Sigmoid colon (tissue), 6 donors: ENCODE measurements at regions not wholly inside any gene's neighbourhood (a gene's known extent, or its start where the extent isn't known, plus 50 kb on each side); places are given as distances from the start of the nearest gene placed in this dataset.

Experiments
- DNase-seq: peaks from one replicate; pipeline ENCODE4 v3.0.0-alpha.2; 2019
- H3K27ac ChIP-seq, 4 donors: fragments of 200-600 bp; sonication (generic); one replicate each; pipeline ENCODE4 v1.5.1; 2016 to 2019; ENCODE audit warnings: mild to moderate bottlenecking in 1 of 4
- H3K27me3 ChIP-seq, 3 donors: fragments of 200-600 bp; sonication (generic); one replicate each; pipeline ENCODE4 v1.5.1; 2019; ENCODE audit warnings: mild to moderate bottlenecking in 1 of 3
- H3K36me3 ChIP-seq, 4 donors: fragments of 200-600 bp; sonication (generic); one replicate each; pipeline ENCODE4 v1.5.1; 2016 to 2019
- H3K4me1 ChIP-seq, 4 donors: fragments of 200-600 bp; sonication (generic); one replicate each; pipeline ENCODE4 v1.5.1; 2017 to 2019
- H3K4me3 ChIP-seq, 4 donors: fragments of 200-600 bp; sonication (generic); one replicate each; pipeline ENCODE4 v1.5.1; 2017 to 2019; ENCODE audit warnings: mild to moderate bottlenecking in 2 of 4, moderate library complexity in 1 of 4
- H3K9me3 ChIP-seq, 4 donors: fragments of 200-600 bp in 3 of 4; sonication (generic) in 3 of 4; one replicate each; pipeline versions ENCODE4 v1.5.1 to v1.6.1; 2013 to 2019
- EP300 ChIP-seq, 4 donors: sonication (generic); formaldehyde crosslinking; IDR thresholded peaks; one replicate each; pipeline ENCODE4 v1.6.1; 2017; ENCODE audit warnings: antibody characterized with exemption in 4 of 4
- POLR2A ChIP-seq, 2 donors: fragments of 450-650 bp; IDR thresholded peaks; one replicate each; pipeline ENCODE4 v1.6.1; 2016; ENCODE audit warnings: antibody characterized with exemption in 2 of 2, mild to moderate bottlenecking in 2 of 2, moderate library complexity in 2 of 2
- POLR2AphosphoS5 ChIP-seq, 4 donors: sonication (generic); formaldehyde crosslinking; IDR thresholded peaks; one replicate each; pipeline ENCODE4 v1.6.1; 2017; ENCODE audit warnings: antibody characterized with exemption in 4 of 4
- WGBS, 2 donors: extraction: QIAGEN DNeasy Blood & Tissue Kit; methylation state at CpG; one replicate each; pipeline ENCODE4 v1.1.7; 2013; 5-methylcytosine and 5-hydroxymethylcytosine counted together
- intact Hi-C: fragments of 100-400 bp; cut with DNase I; formaldehyde crosslinking; loops from one replicate; pipeline ENCODE4 v1.15.1; 2023
- TF ChIP-seq, protein P1 (sequence below), 4 experiments: fragments of 450-650 bp in 3 of 4; fragments of 200-600 bp in 1 of 4; IDR thresholded peaks; one replicate each; pipeline ENCODE4 v1.5.1; 2016 to 2019; ENCODE audit warnings: antibody characterized with exemption in 4 of 4, mild to moderate bottlenecking in 3 of 4, moderate library complexity in 2 of 4
- donor health status: healthy with polysubstance abuse.
- donor health status: healthy.

DNA sequence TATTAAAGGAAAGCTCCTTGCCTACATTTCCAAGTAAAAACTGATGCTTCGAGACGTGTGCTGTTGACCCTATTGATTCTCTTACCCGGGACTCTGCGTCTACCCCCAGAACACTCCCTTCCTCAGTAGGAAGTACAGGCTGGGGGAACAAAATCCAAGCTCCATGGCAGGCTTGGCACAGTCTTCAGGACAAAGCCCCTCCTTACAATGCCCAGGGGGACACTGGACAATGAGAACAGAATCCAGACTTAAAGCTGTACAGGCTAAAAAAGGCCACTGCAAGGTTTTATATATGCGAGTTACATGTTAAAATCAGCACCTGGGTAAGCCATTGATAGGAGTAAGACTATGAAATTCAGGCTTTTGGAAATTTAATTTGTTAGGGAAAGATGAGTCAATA is 250.6 kb upstream of the DAPK1 start:
- H3K27me3 ChIP-seq, result no peaks in the 10 kb centered on the region
- 90 to 92% methylated on average over 5 of the region's 5 CpGs for WGBS, 2 donors
- no peak overlapping the region for H3K4me3 ChIP-seq
- TF ChIP-seq, protein P1, sequence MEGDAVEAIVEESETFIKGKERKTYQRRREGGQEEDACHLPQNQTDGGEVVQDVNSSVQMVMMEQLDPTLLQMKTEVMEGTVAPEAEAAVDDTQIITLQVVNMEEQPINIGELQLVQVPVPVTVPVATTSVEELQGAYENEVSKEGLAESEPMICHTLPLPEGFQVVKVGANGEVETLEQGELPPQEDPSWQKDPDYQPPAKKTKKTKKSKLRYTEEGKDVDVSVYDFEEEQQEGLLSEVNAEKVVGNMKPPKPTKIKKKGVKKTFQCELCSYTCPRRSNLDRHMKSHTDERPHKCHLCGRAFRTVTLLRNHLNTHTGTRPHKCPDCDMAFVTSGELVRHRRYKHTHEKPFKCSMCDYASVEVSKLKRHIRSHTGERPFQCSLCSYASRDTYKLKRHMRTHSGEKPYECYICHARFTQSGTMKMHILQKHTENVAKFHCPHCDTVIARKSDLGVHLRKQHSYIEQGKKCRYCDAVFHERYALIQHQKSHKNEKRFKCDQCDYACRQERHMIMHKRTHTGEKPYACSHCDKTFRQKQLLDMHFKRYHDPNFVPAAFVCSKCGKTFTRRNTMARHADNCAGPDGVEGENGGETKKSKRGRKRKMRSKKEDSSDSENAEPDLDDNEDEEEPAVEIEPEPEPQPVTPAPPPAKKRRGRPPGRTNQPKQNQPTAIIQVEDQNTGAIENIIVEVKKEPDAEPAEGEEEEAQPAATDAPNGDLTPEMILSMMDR (IDR thresholded peaks at IDR 0.05), result no peak
- TF ChIP-seq POLR2AphosphoS5 (IDR thresholded peaks at IDR 0.05) (no peak), EP300 (IDR thresholded peaks at IDR 0.05) (no peak), POLR2A (IDR thresholded peaks at IDR 0.05) (no peak)
- H3K4me1 ChIP-seq, result no peaks in the 10 kb centered on the region
- no peaks in the 10 kb centered on the region for H3K9me3 ChIP-seq
- intact Hi-C loops, result no loop called here
- DNase-seq, result no peak
- no peak overlapping the region for H3K27ac ChIP-seq
- H3K36me3 ChIP-seq, result no peaks in the 10 kb centered on the region

DNA sequence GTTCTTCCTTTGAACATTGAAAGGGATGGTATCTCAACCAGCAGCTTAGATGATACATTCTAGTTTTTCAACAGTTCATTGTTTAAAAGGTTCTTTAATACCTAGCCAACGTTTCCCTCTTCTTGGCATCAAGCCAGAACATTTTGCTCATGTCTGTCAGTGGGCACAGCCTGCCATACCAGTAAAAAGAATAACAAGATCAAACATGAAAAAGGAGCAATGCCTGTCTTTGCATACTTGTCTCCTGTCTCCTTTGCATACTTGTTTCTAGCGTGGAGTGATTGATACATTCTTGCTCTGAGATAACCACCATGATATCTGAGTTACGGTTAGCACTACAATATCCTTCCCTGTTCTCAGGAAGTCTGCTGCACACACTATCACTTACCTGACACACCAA is 248.6 kb upstream of the DAPK1 start:
- Histone ChIP-seq H3K4me3 (no peak overlapping the region), H3K9me3 (no peaks in the 10 kb centered on the region), H3K27me3 (no peaks in the 10 kb centered on the region), H3K27ac (no peak overlapping the region), H3K4me1 (no peaks in the 10 kb centered on the region), H3K36me3 (no peaks in the 10 kb centered on the region)
- intact Hi-C loops, result no loop called here
- DNase-seq, result no peak
- WGBS, 2 donors, result 56 to 66% methylated on average over 3 of the region's 3 CpGs
- TF ChIP-seq POLR2AphosphoS5 (IDR thresholded peaks at IDR 0.05) (no peak), POLR2A (IDR thresholded peaks at IDR 0.05) (no peak), EP300 (IDR thresholded peaks at IDR 0.05) (no peak)
- TF ChIP-seq, protein P1 (IDR thresholded peaks at IDR 0.05), result no peak

DNA sequence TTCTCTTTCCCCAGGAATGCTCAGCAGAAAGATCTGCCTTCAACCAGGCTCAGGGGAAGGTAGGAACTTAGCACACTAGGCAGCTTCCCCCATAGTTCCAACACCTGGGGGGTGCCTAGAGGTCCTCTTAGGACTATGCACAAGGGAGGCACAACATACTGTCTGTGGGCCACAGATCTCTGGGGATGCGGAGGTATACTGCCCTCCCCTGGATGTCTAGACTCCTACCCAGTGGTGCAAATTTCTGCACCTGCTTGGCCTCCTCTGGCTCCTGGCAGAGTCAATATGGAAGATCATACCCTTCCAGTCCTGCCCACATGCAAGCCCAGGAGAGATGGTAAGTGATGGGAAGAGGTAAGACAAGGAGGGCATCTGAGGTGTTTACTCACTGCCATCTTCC is 247.5 kb upstream of the DAPK1 start:
- intact Hi-C loops, result no loop called here
- TF ChIP-seq POLR2A (IDR thresholded peaks at IDR 0.05) (no peak), POLR2AphosphoS5 (IDR thresholded peaks at IDR 0.05) (no peak), EP300 (IDR thresholded peaks at IDR 0.05) (no peak)
- TF ChIP-seq, protein P1 (IDR thresholded peaks at IDR 0.05), result no peak
- Histone ChIP-seq H3K4me3 (no peak overlapping the region), H3K27ac (no peak overlapping the region), H3K36me3 (no peaks in the 10 kb centered on the region), H3K4me1 (peaks cover 0 to 4% (median 2%) of the 10 kb centered on the region in 4 donors), H3K9me3 (no peaks in the 10 kb centered on the region), H3K27me3 (no peaks in the 10 kb centered on the region)
- WGBS, 2 donors, result 88 to 96% methylated on average over 1 of the region's 1 CpG
- no peak for DNase-seq

DNA sequence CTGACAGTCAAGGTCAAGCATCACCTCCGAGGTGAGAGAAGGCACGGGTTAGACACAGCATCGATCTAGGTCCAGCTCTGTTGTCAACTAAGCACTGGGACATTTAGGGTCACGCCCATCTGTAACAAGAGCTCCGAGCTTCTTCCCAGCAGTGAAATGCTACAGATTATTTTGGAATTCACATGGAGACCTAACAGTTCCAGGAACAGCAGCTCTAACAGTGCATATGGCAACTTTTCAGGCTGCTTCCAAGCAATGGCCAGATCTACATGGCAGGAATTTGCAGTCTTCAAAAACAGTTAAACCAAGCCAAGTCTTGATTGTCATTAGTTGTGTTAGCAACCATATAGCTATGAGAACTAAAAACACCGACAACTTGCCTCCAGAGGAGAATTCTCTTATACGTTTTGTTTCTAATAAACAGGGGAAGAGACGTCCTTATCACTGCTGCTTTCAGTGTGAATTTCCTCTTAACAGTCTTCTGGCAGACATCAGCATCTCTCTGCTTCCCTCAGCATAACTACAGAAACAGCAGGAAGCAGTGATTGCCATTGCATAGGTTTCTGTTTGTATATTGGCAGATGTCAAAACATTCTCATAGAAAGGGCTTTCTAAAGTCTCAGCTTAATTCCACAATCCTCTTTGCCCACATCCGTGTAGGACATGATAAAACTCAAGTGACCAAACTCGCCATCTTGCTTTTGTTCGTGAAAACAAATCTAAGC is 242.1 kb upstream of the DAPK1 start:
- Histone ChIP-seq H3K36me3 (no peaks in the 10 kb centered on the region), H3K4me3 (no peak overlapping the region), H3K4me1 (peaks cover 0 to 10% (median 9%) of the 10 kb centered on the region in 4 donors), H3K9me3 (no peaks in the 10 kb centered on the region), H3K27ac (no peak overlapping the region), H3K27me3 (no peaks in the 10 kb centered on the region)
- no peak for DNase-seq
- no peak for TF ChIP-seq EP300 (IDR thresholded peaks at IDR 0.05)
- TF ChIP-seq, protein P1 (IDR thresholded peaks at IDR 0.05), result no peak
- no peak for TF ChIP-seq POLR2A (IDR thresholded peaks at IDR 0.05)
- TF ChIP-seq POLR2AphosphoS5 (IDR thresholded peaks at IDR 0.05), result no peak
- intact Hi-C loops, result no loop called here
- WGBS, 2 donors, result 65 to 69% methylated on average over 11 of the region's 11 CpGs

DNA sequence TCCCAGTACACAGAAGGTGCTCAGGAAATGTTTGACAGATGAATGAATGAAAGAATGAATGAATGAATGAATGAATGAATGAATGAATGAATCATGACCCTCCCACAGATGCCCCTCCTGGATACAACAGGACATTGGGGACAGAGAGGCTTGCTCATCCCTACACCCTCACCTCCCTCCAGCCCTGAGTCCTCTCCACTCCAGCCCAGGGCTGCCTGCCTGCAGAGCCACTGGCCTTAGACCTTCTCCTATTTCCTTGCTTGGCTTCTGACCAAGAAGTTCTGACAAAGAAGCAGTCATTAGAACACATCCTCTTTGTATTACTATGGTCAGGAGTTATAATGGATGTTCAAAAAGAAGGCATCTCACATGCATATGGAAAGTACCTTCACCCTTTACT is 240.7 kb upstream of the DAPK1 start:
- H3K4me1 ChIP-seq, result peaks cover 0 to 10% (median 9%) of the 10 kb centered on the region in 4 donors
- DNase-seq, result no peak
- H3K36me3 ChIP-seq, result no peaks in the 10 kb centered on the region
- H3K4me3 ChIP-seq, result no peak overlapping the region
- no peak for TF ChIP-seq POLR2AphosphoS5 (IDR thresholded peaks at IDR 0.05)
- TF ChIP-seq, protein P1 (IDR thresholded peaks at IDR 0.05), result no peak
- no peak for TF ChIP-seq POLR2A (IDR thresholded peaks at IDR 0.05)
- no peak for TF ChIP-seq EP300 (IDR thresholded peaks at IDR 0.05)
- intact Hi-C loops, result no loop called here
- H3K27me3 ChIP-seq, result peaks cover 0 to 3% (median 0%) of the 10 kb centered on the region in 3 donors
- H3K27ac ChIP-seq, result no peak overlapping the region
- no peaks in the 10 kb centered on the region for H3K9me3 ChIP-seq
